OCI-LY1 (cell line): ENCODE measurements at regions not wholly inside any gene's neighbourhood (a gene's known extent, or its start where the extent isn't known, plus 50 kb on each side); places are given as distances from the start of the nearest gene placed in this dataset.

Experiments used
- H2AFZ ChIP-seq: fragments of 200-600 bp; sonication (generic), shearing (Covaris generic); 2 replicates; pipeline ENCODE4 v1.6.0; 2014; ENCODE audit warnings: antibody characterized with exemption, mild to moderate bottlenecking, low read length
- H3F3A ChIP-seq: fragments of 200-600 bp; sonication (generic), shearing (Covaris generic); 2 replicates; pipeline ENCODE4 v1.6.0; 2014; ENCODE audit warnings: mild to moderate bottlenecking, antibody characterized with exemption, low read length, moderate library complexity; ENCODE audit not compliant: insufficient read depth
- H3K27ac ChIP-seq: fragments of 200-600 bp; sonication (generic); 2 replicates; pipeline ENCODE4 v1.5.1; 2014; ENCODE audit warnings: low read length, mixed run types, mild to moderate bottlenecking, low read depth; ENCODE audit not compliant: poor library complexity, severe bottlenecking
- H3K27me3 ChIP-seq: fragments of 200-600 bp; sonication (generic); 2 replicates; pipeline ENCODE4 v1.6.0; 2014; ENCODE audit warnings: antibody characterized with exemption, mild to moderate bottlenecking, low read length, moderate library complexity; ENCODE audit not compliant: insufficient read depth
- H3K36me3 ChIP-seq: fragments of 200-600 bp; sonication (generic); 2 replicates; pipeline ENCODE4 v1.6.1; 2014; ENCODE audit warnings: mild to moderate bottlenecking, antibody characterized with exemption, low read length, moderate library complexity, mixed read lengths; ENCODE audit not compliant: insufficient read depth
- H3K4me1 ChIP-seq: fragments of 200-600 bp; sonication (generic); 2 replicates; pipeline ENCODE4 v1.5.1; 2014; ENCODE audit warnings: mild to moderate bottlenecking, low read length, moderate library complexity; ENCODE audit not compliant: insufficient read depth, severe bottlenecking
- H3K4me2 ChIP-seq: fragments of 200-600 bp; sonication (generic), shearing (Covaris generic); 2 replicates; pipeline ENCODE4 v1.6.1; 2014; ENCODE audit warnings: low read length
- H3K4me3 ChIP-seq: fragments of 200-600 bp; sonication (generic); 2 replicates; pipeline ENCODE4 v1.5.1; 2014; ENCODE audit warnings: low read length, low read depth, mild to moderate bottlenecking, mixed read lengths; ENCODE audit not compliant: poor library complexity, severe bottlenecking
- H3K79me2 ChIP-seq: fragments of 200-600 bp; shearing (Covaris generic); 2 replicates; pipeline ENCODE4 v1.6.1; 2016; ENCODE audit warnings: mixed run types, low read length, mixed read lengths; ENCODE audit not compliant: insufficient read depth
- H3K9ac ChIP-seq: fragments of 200-600 bp; sonication (generic), shearing (Covaris generic); 2 replicates; pipeline ENCODE4 v1.6.1; 2014; ENCODE audit warnings: mild to moderate bottlenecking, low read length, mixed read lengths
- H3K9me2 ChIP-seq: fragments of 200-600 bp; sonication (generic), shearing (Covaris generic); 2 replicates; pipeline ENCODE4 v1.6.1; 2014; ENCODE audit warnings: low read depth, mild to moderate bottlenecking, low read length, mixed read lengths
- H3K9me3 ChIP-seq: fragments of 200-600 bp; shearing (Covaris generic); 2 replicates; pipeline ENCODE4 v1.6.1; 2014; ENCODE audit warnings: low read length, mixed read lengths
- H4K20me1 ChIP-seq: fragments of 200-600 bp; sonication (generic), shearing (Covaris generic); 2 replicates; pipeline ENCODE4 v1.6.0; 2016; ENCODE audit warnings: mild to moderate bottlenecking, low read length; ENCODE audit not compliant: insufficient read depth
- CTCF ChIP-seq: fragments of 200-600 bp; sonication (generic), shearing (Covaris generic); IDR thresholded peaks from 2 replicates; pipeline ENCODE4 v1.5.1; 2017; ENCODE audit warnings: mild to moderate bottlenecking, antibody characterized with exemption, low read length, moderate library complexity, mixed read lengths
- EZH2 ChIP-seq: fragments of 200-600 bp; sonication (generic), shearing (Covaris generic); IDR thresholded peaks from 2 replicates; pipeline ENCODE4 v1.8.0; 2017; ENCODE audit warnings: borderline replicate concordance, mixed run types, mild to moderate bottlenecking, antibody characterized with exemption, low read length, moderate library complexity, mixed read lengths

DNA sequence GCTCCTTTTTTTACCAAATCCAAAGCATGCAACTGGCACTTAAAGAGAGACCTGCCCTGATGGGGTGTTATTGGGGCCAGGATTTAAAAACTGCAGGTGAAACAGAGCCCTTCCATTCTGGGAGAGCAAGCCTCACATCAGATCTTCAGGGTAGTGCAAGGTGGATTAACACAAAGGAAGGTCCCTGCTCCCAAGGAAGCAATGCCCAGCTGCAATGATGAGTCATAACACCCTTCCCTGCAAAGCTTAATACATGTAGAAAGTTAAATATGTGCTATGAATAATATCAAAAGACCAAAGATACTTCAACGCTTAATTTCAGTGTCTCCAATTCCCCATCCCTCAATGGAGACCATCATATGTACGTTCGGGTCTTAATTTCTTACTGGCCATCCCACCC, 508.0 kb downstream of the OMA1 start:
- Histone ChIP-seq H3K27me3 (no peaks in the 10 kb centered on the region), H2AFZ (no peak overlapping the region), H3K4me2 (no peak overlapping the region), H3K9ac (no peak overlapping the region), H3K4me3 (no peak overlapping the region), H3K79me2 (no peaks in the 10 kb centered on the region), H3F3A (no peaks in the 10 kb centered on the region), H4K20me1 (no peaks in the 10 kb centered on the region), H3K9me2 (no peaks in the 10 kb centered on the region), H3K27ac (no peak overlapping the region), H3K36me3 (no peaks in the 10 kb centered on the region), H3K9me3 (no peaks in the 10 kb centered on the region), H3K4me1 (no peaks in the 10 kb centered on the region)
- TF ChIP-seq CTCF (no peak), EZH2 (no peak)

DNA sequence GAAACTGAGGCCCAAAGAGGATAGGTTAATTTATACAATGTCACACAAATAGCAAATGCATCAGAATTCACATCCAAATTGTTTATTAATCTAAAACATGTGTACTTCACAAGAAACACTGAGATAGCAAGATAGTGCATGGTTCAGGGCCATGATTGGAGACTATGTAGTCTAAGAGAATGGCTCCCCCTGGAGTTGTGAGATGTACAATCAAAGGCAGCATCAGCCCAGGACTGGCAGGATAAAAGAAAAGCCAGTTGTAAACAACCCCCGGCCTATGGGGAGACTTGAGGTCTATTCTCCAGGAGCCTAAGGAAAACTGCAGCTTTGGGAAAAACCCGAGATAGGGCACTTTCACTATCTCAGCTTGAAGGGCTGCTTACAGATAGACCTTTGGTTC, 511.0 kb downstream of the OMA1 start:
- no peaks in the 10 kb centered on the region for H3K79me2 ChIP-seq

DNA sequence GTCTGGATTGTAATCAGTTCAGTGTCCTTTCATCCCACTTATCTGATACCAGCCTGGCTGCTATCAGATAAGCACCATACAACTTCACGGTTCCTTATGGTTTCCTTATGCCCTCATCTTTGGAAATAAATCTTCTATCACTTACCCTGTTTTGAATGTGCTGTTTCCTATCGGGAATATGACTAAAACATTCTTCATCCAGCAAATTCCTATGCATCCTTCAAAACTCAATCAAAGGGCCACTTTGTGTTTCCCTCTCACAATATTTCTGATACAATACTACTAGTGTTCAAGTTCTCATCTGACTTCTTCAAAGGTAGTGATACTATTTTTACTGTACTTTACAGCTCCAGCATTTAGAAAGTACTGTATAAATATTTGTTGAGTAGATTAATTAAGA, 513.2 kb downstream of the OMA1 start:
- H3K9me3 ChIP-seq = no peaks in the 10 kb centered on the region
- no peaks in the 10 kb centered on the region for H3F3A ChIP-seq
- no peak overlapping the region for H3K27ac ChIP-seq
- no peaks in the 10 kb centered on the region for H3K27me3 ChIP-seq
- no peak overlapping the region for H3K9ac ChIP-seq
- H3K4me2 ChIP-seq = no peak overlapping the region
- no peak overlapping the region for H3K4me3 ChIP-seq
- TF ChIP-seq CTCF (no peak), EZH2 (no peak)
- H4K20me1 ChIP-seq = no peaks in the 10 kb centered on the region
- H2AFZ ChIP-seq = no peak overlapping the region
- no peaks in the 10 kb centered on the region for H3K9me2 ChIP-seq
- no peaks in the 10 kb centered on the region for H3K79me2 ChIP-seq
- H3K4me1 ChIP-seq = no peaks in the 10 kb centered on the region
- H3K36me3 ChIP-seq = no peaks in the 10 kb centered on the region

More for the DNA sequence above, 511.0 kb downstream of the OMA1 start:
- Histone ChIP-seq H3K9me2 (no peaks in the 10 kb centered on the region), H3K27ac (no peak overlapping the region), H2AFZ (no peak overlapping the region), H3K9me3 (no peaks in the 10 kb centered on the region), H4K20me1 (no peaks in the 10 kb centered on the region), H3K27me3 (no peaks in the 10 kb centered on the region), H3K4me1 (no peaks in the 10 kb centered on the region), H3K36me3 (no peaks in the 10 kb centered on the region), H3K9ac (no peak overlapping the region), H3K4me3 (no peak overlapping the region), H3F3A (no peaks in the 10 kb centered on the region), H3K4me2 (no peak overlapping the region)
- TF ChIP-seq EZH2 (no peak), CTCF (no peak; the same call in 1 of the 2 replicates)
